ENCODE measurements at regions not wholly inside any gene's neighbourhood (a gene's known extent, or its start where the extent isn't known, plus 50 kb on each side); places are given as distances from the start of the nearest gene placed in this dataset.

DNA sequence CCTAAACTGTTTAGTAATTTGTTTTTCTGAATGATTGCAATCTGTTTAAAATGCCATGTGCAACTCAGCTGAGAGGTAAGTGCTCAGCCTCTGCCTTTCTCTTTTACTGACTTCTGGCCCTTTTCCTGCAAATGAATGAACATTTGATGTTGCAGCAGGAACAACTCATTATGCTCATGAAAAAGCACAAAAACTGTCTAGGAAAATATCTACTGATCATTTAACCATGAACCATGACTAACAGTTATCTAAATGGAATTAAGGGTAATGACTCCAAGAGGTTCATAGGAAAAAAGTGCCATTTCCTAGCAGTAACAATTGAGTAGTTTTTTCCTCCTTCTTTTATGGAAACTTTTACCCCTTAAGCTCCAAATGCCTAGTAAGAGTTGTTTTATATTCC is 70.6 kb upstream of the ANKH start:
- ChIA-PET CTCF (ENCODE audit: partially characterized antibody) (interaction anchor here (1.1 to 1.2 kb wide), 2 partner anchors 15 to 60 kb away, joined by 3 to 4 read pairs; no protein-coding TSS in a partner anchor), POLR2A (ENCODE audit: partially characterized antibody) (no interaction called here)
- H3K23me2 ChIP-seq (ENCODE audit: low read depth, low read length), result no peaks in the 10 kb centered on the region
- no peak for FAIRE-seq
- no peaks in the 10 kb centered on the region for H3K4me1 ChIP-seq (replicated peaks in 1 of 4; ENCODE audit: control insufficient read depth in 3 of 4, insufficient read depth in 4 of 4, low read length in 3 of 4)
- no peak overlapping the region for H3K4me3 ChIP-seq (ENCODE audit: extremely low read depth in 1 of 4, insufficient read depth in 2 of 4, low read depth in 3 of 4, low read length in 4 of 4)
- H3K23ac ChIP-seq (ENCODE audit: insufficient read length), result no peak overlapping the region
- H3K36me3 ChIP-seq (ENCODE audit: control insufficient read depth in 2 of 4, insufficient read depth in 4 of 4, low read length in 3 of 4), result no peaks in the 10 kb centered on the region
- no peak overlapping the region for H4K8ac ChIP-seq (ENCODE audit: extremely low read depth, insufficient read depth, low read length)
- H2BK20ac ChIP-seq (ENCODE audit: low read length), result no peak overlapping the region
- H3K56ac ChIP-seq (replicated peaks; ENCODE audit: insufficient read length, low read depth, low read length), result no peak overlapping the region
- H3K27ac ChIP-seq (ENCODE audit: low read depth, low read length), result no peak overlapping the region
- H3K14ac ChIP-seq (ENCODE audit: insufficient read length), result no peak overlapping the region
- no peak overlapping the region for H3K4me2 ChIP-seq (ENCODE audit: insufficient read depth in 1 of 2, low read depth in 2 of 2, low read length in 2 of 2)
- no peak overlapping the region for H4K5ac ChIP-seq (ENCODE audit: insufficient read length, low read depth, low read length)
- no peak overlapping the region for H2BK120ac ChIP-seq (replicated peaks; ENCODE audit: low read depth, low read length)
- H3K27me3 ChIP-seq (replicated peaks in 1 of 4; ENCODE audit: control insufficient read depth in 3 of 4, extremely low read depth in 1 of 4, insufficient read depth in 3 of 4, low read length in 3 of 4), result no peaks in the 10 kb centered on the region
- TF ChIP-seq SP2 (IDR thresholded peaks at IDR 0.05; ENCODE audit: low read length) (no peak), BACH1 (IDR thresholded peaks at IDR 0.05; ENCODE audit: low read length) (no peak), SAP30 (IDR thresholded peaks at IDR 0.05; ENCODE audit: insufficient read depth, insufficient replicate concordance, low read length) (no peak)
- H3K9ac ChIP-seq (replicated peaks in 1 of 4; ENCODE audit: extremely low read depth in 1 of 4, low read depth in 3 of 4, low read length in 3 of 4), result no peak overlapping the region
- DNase-seq (ENCODE audit: low read depth in 1 of 2, low spot score in 2 of 2), result no peak
- H3K79me2 ChIP-seq (ENCODE audit: control insufficient read depth in 1 of 2, insufficient read depth in 2 of 2, low read length in 2 of 2), result no peaks in the 10 kb centered on the region
- no peak overlapping the region for H2BK15ac ChIP-seq (ENCODE audit: low read length)
- H2BK12ac ChIP-seq (ENCODE audit: low read depth, low read length), result no peak overlapping the region
- H3K9me3 ChIP-seq (ENCODE audit: insufficient read depth in 2 of 2, low read depth in 1 of 2, low read length in 1 of 2), result no peaks in the 10 kb centered on the region
- no peak overlapping the region for H2BK5ac ChIP-seq (ENCODE audit: low read depth, low read length)
- H3K18ac ChIP-seq (ENCODE audit: extremely low read depth, low read length), result no peak overlapping the region
- no peak overlapping the region for H4K91ac ChIP-seq (replicated peaks; ENCODE audit: insufficient read length, low read length)
- no peak overlapping the region for H2AK5ac ChIP-seq (ENCODE audit: low read depth, low read length)
- no peak overlapping the region for H3K4ac ChIP-seq (replicated peaks; ENCODE audit: insufficient read length, low read depth, low read length)
- H3K79me1 ChIP-seq (ENCODE audit: low read depth, low read length), result no peaks in the 10 kb centered on the region
- H2AFZ ChIP-seq (ENCODE audit: low read length), result no peak overlapping the region
- H4K20me1 ChIP-seq (replicated peaks in 1 of 2; ENCODE audit: control insufficient read depth in 1 of 2, insufficient read depth in 2 of 2, low read length in 2 of 2), result no peaks in the 10 kb centered on the region

Measured in H1 (cell line).